Activated CD4-positive, alpha-beta T cell treated with anti-CD3 and anti-CD28 coated beads, Interleukin-10, Interleukin-2, amounts not matched to agents 100 ng/mL and 50 ng/mL, durations not matched to agents 16 hours and 8 hours (primary cell): ENCODE measurements at regions not wholly inside any gene's neighbourhood (a gene's known extent, or its start where the extent isn't known, plus 50 kb on each side); places are given as distances from the start of the nearest gene placed in this dataset.

Experiments
- DNase-seq: peaks from one replicate; pipeline ENCODE4 v3.0.0-alpha.2; 2020

GRCh38 chr2:7961550-7961949 is 720.3 kb upstream of the ID2 start:
- DNase-seq = no peak

- no peak for DNase-seq
Observed at GRCh38 chr2:7962161-7962560, 719.7 kb upstream of the ID2 start.

- no peak for DNase-seq
Observed at GRCh38 chr2:7963787-7964186, 718.1 kb upstream of the ID2 start.

GRCh38 chr2:7966032-7966431 is 715.8 kb upstream of the ID2 start:
- no peak for DNase-seq

- no peak for DNase-seq
Observed at GRCh38 chr2:7967707-7968405, 714.0 kb upstream of the ID2 start.

GRCh38 chr2:7969756-7970515 is 711.9 kb upstream of the ID2 start:
- no peak for DNase-seq

GRCh38 chr2:7971248-7971647 is 710.6 kb upstream of the ID2 start:
- no peak for DNase-seq

- no peak for DNase-seq
Observed at GRCh38 chr2:7971841-7972240, 710.0 kb upstream of the ID2 start.

GRCh38 chr2:7972670-7973069 is 709.2 kb upstream of the ID2 start:
- DNase-seq = no peak

- DNase-seq = no peak
Observed at GRCh38 chr2:7973801-7974480, 707.9 kb upstream of the ID2 start.

GRCh38 chr2:7974936-7975335 is 706.9 kb upstream of the ID2 start:
- no peak for DNase-seq

GRCh38 chr2:7976206-7976605 is 705.6 kb upstream of the ID2 start:
- no peak for DNase-seq

GRCh38 chr2:7977981-7978380 is 703.9 kb upstream of the ID2 start:
- no peak for DNase-seq

GRCh38 chr2:7982054-7982453 is 699.8 kb upstream of the ID2 start:
- no peak for DNase-seq

- DNase-seq = no peak
Observed at GRCh38 chr2:7983451-7983850, 698.4 kb upstream of the ID2 start.

GRCh38 chr2:7983912-7984311 is 697.9 kb upstream of the ID2 start:
- no peak for DNase-seq

GRCh38 chr2:7984693-7985353 is 697.0 kb upstream of the ID2 start:
- peak; percentile 67 for DNase-seq

GRCh38 chr2:7986431-7986830 is 695.4 kb upstream of the ID2 start:
- no peak for DNase-seq

GRCh38 chr2:7987992-7988391 is 693.9 kb upstream of the ID2 start:
- no peak for DNase-seq

GRCh38 chr2:7988440-7988839 is 693.4 kb upstream of the ID2 start:
- no peak for DNase-seq

- DNase-seq = no peak
Observed at GRCh38 chr2:7989823-7990222, 692.0 kb upstream of the ID2 start.

GRCh38 chr2:7992612-7993602 is 688.9 kb upstream of the ID2 start:
- no peak for DNase-seq
